Sigmoid colon (tissue), 4 donors: ENCODE measurements at regions not wholly inside any gene's neighbourhood (a gene's known extent, or its start where the extent isn't known, plus 50 kb on each side); places are given as distances from the start of the nearest gene placed in this dataset.

Experiments
- CTCF ChIP-seq, 4 experiments: fragments of 450-650 bp in 3 of 4; fragments of 200-600 bp in 1 of 4; IDR thresholded peaks; one replicate each; pipeline ENCODE4 v1.5.1; 2016 to 2019; ENCODE audit warnings: antibody characterized with exemption in 4 of 4, mild to moderate bottlenecking in 3 of 4, moderate library complexity in 2 of 4
- POLR2A ChIP-seq, 2 donors: fragments of 450-650 bp; IDR thresholded peaks; one replicate each; pipeline ENCODE4 v1.6.1; 2016; ENCODE audit warnings: antibody characterized with exemption in 2 of 2, mild to moderate bottlenecking in 2 of 2, moderate library complexity in 2 of 2
- POLR2AphosphoS5 ChIP-seq, 4 donors: sonication (generic); formaldehyde crosslinking; IDR thresholded peaks; one replicate each; pipeline ENCODE4 v1.6.1; 2017; ENCODE audit warnings: antibody characterized with exemption in 4 of 4

GRCh38 chr13:29987340-29987739 lies 136.9 kb upstream of the UBL3 start:
- TF ChIP-seq CTCF (IDR thresholded peaks at IDR 0.05) (no peak), POLR2A (IDR thresholded peaks at IDR 0.05) (no peak), POLR2AphosphoS5 (IDR thresholded peaks at IDR 0.05) (no peak)
